ENCODE measurements at regions not wholly inside any gene's neighbourhood (a gene's known extent, or its start where the extent isn't known, plus 50 kb on each side); places are given as distances from the start of the nearest gene placed in this dataset.

DNA sequence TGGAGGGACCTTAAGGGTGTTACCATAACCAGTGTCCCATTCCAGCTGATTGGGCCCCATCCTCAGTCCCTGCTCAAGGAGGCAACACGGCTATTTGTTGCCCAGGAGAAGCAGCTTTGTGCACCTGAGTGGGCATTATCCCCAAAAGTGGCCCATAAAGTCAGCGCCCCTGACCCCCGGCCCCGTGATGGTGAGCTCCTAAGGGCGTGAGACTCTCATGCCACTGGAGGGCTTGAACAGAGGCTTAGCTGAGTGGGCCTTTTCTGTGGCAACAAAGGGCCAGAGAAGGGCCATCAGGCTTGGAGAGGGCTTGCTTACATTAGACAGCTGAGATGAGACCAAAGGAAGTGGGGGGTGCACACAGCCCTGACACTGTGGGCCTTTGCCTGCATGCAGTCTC, 99.2 kb upstream of the RAB6C start:
- H3K4me3 ChIP-seq (ENCODE audit: low read depth, low read length): no peak overlapping the region
- WGBS: 95% methylated on average over 5 of the region's 5 CpGs

GRCh38 chr2:129880971-129881370, 98.5 kb upstream of the RAB6C start:
- Histone ChIP-seq H3K27ac (ENCODE audit: low read depth) (no peak overlapping the region), H3K4me3 (ENCODE audit: low read depth, low read length) (no peak overlapping the region), H3K36me3 (ENCODE audit: insufficient read depth) (no peaks in the 10 kb centered on the region), H3K4me1 (ENCODE audit: insufficient read depth) (no peaks in the 10 kb centered on the region)
- 93% methylated on average over 6 of the region's 6 CpGs for WGBS
- no peak for DNase-seq (ENCODE audit: extremely low spot score)

More for the DNA sequence above, 99.2 kb upstream of the RAB6C start:
- no peak for DNase-seq (ENCODE audit: extremely low spot score)
- no peak overlapping the region for H3K27ac ChIP-seq (ENCODE audit: low read depth)
- H3K4me1 ChIP-seq (ENCODE audit: insufficient read depth): no peaks in the 10 kb centered on the region
- H3K36me3 ChIP-seq (ENCODE audit: insufficient read depth): no peaks in the 10 kb centered on the region

- WGBS: 84% methylated on average over 4 of the region's 4 CpGs
- no peaks in the 10 kb centered on the region for H3K36me3 ChIP-seq (ENCODE audit: insufficient read depth)
- H3K4me1 ChIP-seq (ENCODE audit: insufficient read depth): no peaks in the 10 kb centered on the region
- no peak overlapping the region for H3K27ac ChIP-seq (ENCODE audit: low read depth)
- H3K4me3 ChIP-seq (ENCODE audit: low read depth, low read length): no peak overlapping the region
- DNase-seq (ENCODE audit: extremely low spot score): no peak
Measured at GRCh38 chr2:129881786-129882396, 97.6 kb upstream of the RAB6C start.

- Histone ChIP-seq H3K4me1 (ENCODE audit: insufficient read depth) (no peaks in the 10 kb centered on the region), H3K4me3 (ENCODE audit: low read depth, low read length) (no peak overlapping the region), H3K27ac (ENCODE audit: low read depth) (no peak overlapping the region), H3K36me3 (ENCODE audit: insufficient read depth) (no peaks in the 10 kb centered on the region)
- 87% methylated on average over 6 of the region's 6 CpGs for WGBS
- DNase-seq (ENCODE audit: extremely low spot score): no peak
Measured at GRCh38 chr2:129882476-129882875, 97.0 kb upstream of the RAB6C start.

DNA sequence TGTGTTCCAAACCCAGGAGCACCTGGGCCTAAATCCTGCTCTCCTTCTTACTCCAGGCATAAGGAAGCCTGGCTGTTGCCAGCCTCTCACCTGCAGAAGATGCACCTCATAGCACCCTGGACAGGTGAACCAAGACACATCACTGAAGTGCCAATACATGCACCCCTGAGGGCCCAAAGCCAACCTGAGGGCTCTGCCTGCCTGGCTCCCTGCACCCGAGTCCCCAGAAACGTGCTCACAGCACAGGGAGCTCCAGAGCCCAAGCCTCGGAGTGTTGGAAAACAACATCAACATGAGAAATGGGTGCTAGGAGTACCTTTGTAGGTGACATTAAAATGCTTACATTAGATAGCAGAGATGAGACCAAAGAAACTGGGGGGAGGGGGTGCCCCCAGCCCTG, 96.3 kb upstream of the RAB6C start:
- no peak overlapping the region for H3K4me3 ChIP-seq (ENCODE audit: low read depth, low read length)
- 87% methylated on average over 3 of the region's 3 CpGs for WGBS
- no peaks in the 10 kb centered on the region for H3K4me1 ChIP-seq (ENCODE audit: insufficient read depth)
- no peaks in the 10 kb centered on the region for H3K36me3 ChIP-seq (ENCODE audit: insufficient read depth)
- no peak for DNase-seq (ENCODE audit: extremely low spot score)
- no peak overlapping the region for H3K27ac ChIP-seq (ENCODE audit: low read depth)

DNA sequence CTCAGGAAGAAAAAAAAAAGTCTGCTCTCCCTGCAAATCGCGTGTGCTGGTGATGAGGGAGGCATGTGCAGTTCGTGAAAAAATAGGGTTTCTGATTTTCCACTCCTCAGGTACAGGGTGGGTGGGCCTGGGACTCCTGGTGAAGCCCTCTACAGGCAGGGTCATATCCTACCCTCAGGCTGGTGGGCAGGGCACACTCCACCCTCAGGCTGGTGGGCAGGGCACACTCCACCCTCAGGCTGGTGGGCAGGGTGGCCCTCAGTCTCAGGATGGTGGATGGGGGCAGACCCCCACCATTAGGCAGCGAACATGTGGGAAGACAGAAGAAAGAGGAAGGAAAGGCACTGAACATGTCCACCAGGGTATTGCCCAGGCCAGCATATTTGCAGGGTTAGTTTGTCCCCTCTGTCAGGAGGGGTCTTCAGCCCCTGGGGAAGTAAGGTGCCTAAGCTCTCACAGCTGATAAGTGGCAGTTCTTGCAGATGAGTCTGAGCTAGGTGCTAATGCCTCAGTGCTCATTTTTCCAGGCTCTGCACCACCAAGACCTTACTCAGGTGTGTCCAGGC, 95.2 kb upstream of the RAB6C start:
- 72% methylated on average over 4 of the region's 4 CpGs for WGBS
- no peak overlapping the region for H3K4me3 ChIP-seq (ENCODE audit: low read depth, low read length)
- no peak overlapping the region for H3K27ac ChIP-seq (ENCODE audit: low read depth)
- no peaks in the 10 kb centered on the region for H3K4me1 ChIP-seq (ENCODE audit: insufficient read depth)
- DNase-seq (ENCODE audit: extremely low spot score): no peak
- H3K36me3 ChIP-seq (ENCODE audit: insufficient read depth): no peaks in the 10 kb centered on the region

GRCh38 chr2:129885735-129886134, 93.7 kb upstream of the RAB6C start:
- H3K27ac ChIP-seq (ENCODE audit: low read depth): no peak overlapping the region
- no peaks in the 10 kb centered on the region for H3K4me1 ChIP-seq (ENCODE audit: insufficient read depth)
- no peak for DNase-seq (ENCODE audit: extremely low spot score)
- H3K36me3 ChIP-seq (ENCODE audit: insufficient read depth): no peaks in the 10 kb centered on the region
- WGBS: 36% methylated on average over 5 of the region's 5 CpGs
- H3K4me3 ChIP-seq (ENCODE audit: low read depth, low read length): no peak overlapping the region

DNA sequence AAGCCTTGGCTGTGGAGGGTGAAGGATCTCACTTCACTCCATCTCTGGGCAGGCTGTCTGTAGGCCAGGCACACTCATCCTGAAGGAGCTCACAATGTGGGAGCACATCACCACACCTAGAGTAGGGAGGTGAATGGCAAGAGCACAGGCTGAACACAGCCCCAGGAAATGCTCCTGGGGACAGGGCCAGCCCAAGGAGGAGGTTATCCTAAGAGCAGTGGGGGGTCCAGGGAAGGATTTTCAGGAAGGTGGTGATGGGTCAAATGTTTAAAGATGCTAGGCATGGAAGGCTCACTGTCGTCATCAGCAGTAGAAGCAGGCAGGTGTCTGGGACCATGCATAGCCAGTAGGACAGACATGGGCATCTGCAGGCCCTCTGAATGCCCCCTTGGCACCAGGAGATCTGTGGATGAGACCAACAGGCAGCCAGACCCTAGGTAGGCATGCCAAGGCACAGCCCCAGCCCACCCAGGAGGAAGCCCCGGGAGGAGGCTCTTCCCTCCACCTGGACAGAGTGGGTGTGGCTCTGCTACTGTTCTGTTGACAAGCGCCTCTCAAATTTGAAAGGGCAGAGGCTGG, 91.7 kb upstream of the RAB6C start:
- Histone ChIP-seq H3K36me3 (ENCODE audit: insufficient read depth) (no peaks in the 10 kb centered on the region), H3K4me1 (ENCODE audit: insufficient read depth) (no peaks in the 10 kb centered on the region), H3K4me3 (ENCODE audit: low read depth, low read length) (no peak overlapping the region), H3K27ac (ENCODE audit: low read depth) (no peak overlapping the region)
- WGBS: 77% methylated on average over 3 of the region's 3 CpGs
- DNase-seq (ENCODE audit: extremely low spot score): no peak

DNA sequence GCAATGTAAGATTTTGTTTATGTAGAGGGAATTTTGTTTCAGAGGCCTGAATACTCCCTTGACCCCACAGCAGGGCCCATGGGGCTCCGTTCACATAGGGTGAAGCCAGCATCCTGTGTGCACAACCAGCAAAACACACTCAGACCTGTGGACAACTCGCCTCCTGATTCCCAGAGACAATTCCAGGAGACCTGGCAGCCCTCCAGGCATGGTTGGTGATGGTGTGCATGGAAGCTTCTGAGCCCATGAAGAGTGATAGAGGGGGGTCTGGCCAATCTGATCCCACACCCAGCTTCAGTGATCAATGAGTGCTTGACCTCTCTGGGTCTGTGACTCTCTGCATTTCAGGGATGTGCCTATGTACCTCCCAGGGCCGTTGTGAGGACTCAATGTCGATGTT, 91.0 kb upstream of the RAB6C start:
- H3K27ac ChIP-seq (ENCODE audit: low read depth): no peak overlapping the region
- no peak overlapping the region for H3K4me3 ChIP-seq (ENCODE audit: low read depth, low read length)
- no peaks in the 10 kb centered on the region for H3K4me1 ChIP-seq (ENCODE audit: insufficient read depth)
- 78% methylated on average over 4 of the region's 4 CpGs for WGBS
- DNase-seq (ENCODE audit: extremely low spot score): no peak
- H3K36me3 ChIP-seq (ENCODE audit: insufficient read depth): no peaks in the 10 kb centered on the region

DNA sequence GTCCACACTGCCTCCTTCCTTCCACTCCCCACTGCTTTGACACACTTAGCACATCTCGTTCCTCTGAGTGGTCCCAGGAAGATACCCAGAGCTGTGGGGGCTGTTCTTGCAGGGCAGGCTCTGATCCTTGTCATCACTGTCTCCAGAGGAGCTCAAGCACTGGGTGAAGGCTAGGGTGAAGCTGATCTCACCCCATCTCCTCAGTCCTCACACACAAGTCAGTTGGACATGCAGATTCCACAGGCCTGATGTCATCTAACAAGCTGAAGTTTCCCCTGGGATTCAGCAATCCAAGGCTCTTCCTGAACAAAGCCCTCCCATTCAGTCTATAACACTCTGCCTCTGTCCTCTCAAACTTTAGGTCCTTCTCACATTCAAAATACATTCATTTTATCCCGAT, 90.6 kb upstream of the RAB6C start:
- 70% methylated on average over 2 of the region's 2 CpGs for WGBS
- Histone ChIP-seq H3K4me3 (ENCODE audit: low read depth, low read length) (no peak overlapping the region), H3K4me1 (ENCODE audit: insufficient read depth) (no peaks in the 10 kb centered on the region), H3K27ac (ENCODE audit: low read depth) (no peak overlapping the region), H3K36me3 (ENCODE audit: insufficient read depth) (no peaks in the 10 kb centered on the region)
- DNase-seq (ENCODE audit: extremely low spot score): no peak

GRCh38 chr2:129891341-129892320, 87.8 kb upstream of the RAB6C start:
- DNase-seq (ENCODE audit: extremely low spot score): no peak
- no peaks in the 10 kb centered on the region for H3K4me1 ChIP-seq (ENCODE audit: insufficient read depth)
- H3K27ac ChIP-seq (ENCODE audit: low read depth): no peak overlapping the region
- WGBS: 70% methylated on average over 14 of the region's 14 CpGs
- H3K4me3 ChIP-seq (ENCODE audit: low read depth, low read length): no peak overlapping the region
- H3K36me3 ChIP-seq (ENCODE audit: insufficient read depth): no peaks in the 10 kb centered on the region

DNA sequence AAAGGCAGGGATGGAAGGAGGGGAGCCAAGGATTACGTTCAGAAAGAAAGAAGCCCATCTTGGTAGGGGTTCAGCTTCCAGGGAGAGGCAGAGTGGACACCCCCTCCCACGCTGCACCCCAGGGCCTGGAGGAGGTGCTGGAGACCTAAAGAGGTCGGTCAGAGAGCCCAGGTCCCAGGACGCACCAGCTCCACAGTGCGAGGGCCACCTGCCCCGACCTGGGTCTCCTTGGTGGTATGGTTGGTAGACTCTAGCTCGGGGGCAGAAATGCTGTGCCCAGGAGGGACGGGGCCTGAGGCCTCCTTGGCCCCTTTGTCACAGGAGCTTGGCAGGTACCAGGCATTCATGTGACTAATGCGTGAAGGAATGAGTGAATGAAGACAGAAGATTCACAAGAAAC, 87.1 kb upstream of the RAB6C start:
- WGBS: 88% methylated on average over 9 of the region's 9 CpGs
- Histone ChIP-seq H3K36me3 (ENCODE audit: insufficient read depth) (no peaks in the 10 kb centered on the region), H3K4me3 (ENCODE audit: low read depth, low read length) (no peak overlapping the region), H3K27ac (ENCODE audit: low read depth) (no peak overlapping the region), H3K4me1 (ENCODE audit: insufficient read depth) (no peaks in the 10 kb centered on the region)
- DNase-seq (ENCODE audit: extremely low spot score): no peak

DNA sequence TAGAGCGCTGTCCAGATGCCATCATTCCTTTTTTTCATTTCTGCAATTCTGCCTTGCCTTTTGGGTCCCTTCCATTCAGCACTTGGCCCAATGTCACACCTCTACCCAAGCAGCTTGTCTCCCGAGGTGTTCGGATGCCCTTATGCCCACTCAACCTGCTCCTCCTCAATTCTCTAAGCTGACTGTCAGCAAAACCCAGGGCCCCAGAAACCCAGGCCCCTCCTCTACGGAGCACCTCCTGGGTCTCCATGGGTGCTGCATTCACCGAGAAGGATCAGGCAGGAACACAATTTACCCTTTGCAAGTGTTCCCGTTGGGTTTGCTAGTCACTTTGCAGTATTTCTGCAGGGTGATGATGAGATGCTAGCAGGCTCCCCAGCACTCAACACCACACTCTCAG, 86.7 kb upstream of the RAB6C start:
- WGBS: 93% methylated on average over 6 of the region's 6 CpGs
- H3K27ac ChIP-seq (ENCODE audit: low read depth): no peak overlapping the region

GRCh38 chr2:129893244-129893643, 86.2 kb upstream of the RAB6C start:
- Histone ChIP-seq H3K4me3 (ENCODE audit: low read depth, low read length) (no peak overlapping the region), H3K36me3 (ENCODE audit: insufficient read depth) (no peaks in the 10 kb centered on the region), H3K4me1 (ENCODE audit: insufficient read depth) (no peaks in the 10 kb centered on the region), H3K27ac (ENCODE audit: low read depth) (no peak overlapping the region)
- DNase-seq (ENCODE audit: extremely low spot score): no peak
- WGBS: 74% methylated on average over 8 of the region's 8 CpGs

More for the DNA sequence above, 86.7 kb upstream of the RAB6C start:
- no peaks in the 10 kb centered on the region for H3K4me1 ChIP-seq (ENCODE audit: insufficient read depth)
- no peak overlapping the region for H3K4me3 ChIP-seq (ENCODE audit: low read depth, low read length)
- no peaks in the 10 kb centered on the region for H3K36me3 ChIP-seq (ENCODE audit: insufficient read depth)
- no peak for DNase-seq (ENCODE audit: extremely low spot score)

All from urinary bladder (tissue), 3 donors.